HG03565 (cell line): ENCODE measurements at regions not wholly inside any gene's neighbourhood (a gene's known extent, or its start where the extent isn't known, plus 50 kb on each side); places are given as distances from the start of the nearest gene placed in this dataset.

Source experiments
- ATAC-seq: cut with Tn5 transposase; IDR thresholded peaks from one replicate; pipeline ENCODE4 v1.9.1; 2021; ENCODE audit warnings: mild to moderate bottlenecking, moderate library complexity; ENCODE audit not compliant: unreplicated experiment

GRCh38 chr6:150813993-150814359 is 51.5 kb upstream of the MTHFD1L start:
- peak; percentile 45 for ATAC-seq
